ENCODE measurements at regions not wholly inside any gene's neighbourhood (a gene's known extent, or its start where the extent isn't known, plus 50 kb on each side); places are given as distances from the start of the nearest gene placed in this dataset.

GRCh38 chr13:67735651-67736050 is 505.5 kb upstream of the PCDH9 start:
- no peak for TF ChIP-seq EP300 (IDR thresholded peaks at IDR 0.05; ENCODE audit: borderline replicate concordance in 1 of 2, control insufficient read depth in 1 of 2, low read depth in 2 of 2, low read length in 2 of 2)
- no peak for TF ChIP-seq MTA3 (IDR thresholded peaks at IDR 0.05; ENCODE audit: borderline replicate concordance, low read length)
- no peak for TF ChIP-seq CTCF (IDR thresholded peaks at IDR 0.05 in 2 of 3, conservative IDR thresholded peaks at IDR 0.05 in 1 of 3; ENCODE audit: control insufficient read depth in 2 of 3, extremely low read depth in 1 of 3, insufficient read depth in 1 of 3, low read depth in 3 of 3, low read length in 3 of 3)
- no peak for TF ChIP-seq CREB1 (IDR thresholded peaks at IDR 0.05; ENCODE audit: low read depth)
- no peak for TF ChIP-seq SKIL (IDR thresholded peaks at IDR 0.05; ENCODE audit: low read depth, poor library complexity, severe bottlenecking)
- no peak for TF ChIP-seq EZH2 (IDR thresholded peaks at IDR 0.05; ENCODE audit: borderline replicate concordance, control insufficient read depth, low read depth, low read length)
